ENCODE measurements at regions not wholly inside any gene's neighbourhood (a gene's known extent, or its start where the extent isn't known, plus 50 kb on each side); places are given as distances from the start of the nearest gene placed in this dataset.

DNA sequence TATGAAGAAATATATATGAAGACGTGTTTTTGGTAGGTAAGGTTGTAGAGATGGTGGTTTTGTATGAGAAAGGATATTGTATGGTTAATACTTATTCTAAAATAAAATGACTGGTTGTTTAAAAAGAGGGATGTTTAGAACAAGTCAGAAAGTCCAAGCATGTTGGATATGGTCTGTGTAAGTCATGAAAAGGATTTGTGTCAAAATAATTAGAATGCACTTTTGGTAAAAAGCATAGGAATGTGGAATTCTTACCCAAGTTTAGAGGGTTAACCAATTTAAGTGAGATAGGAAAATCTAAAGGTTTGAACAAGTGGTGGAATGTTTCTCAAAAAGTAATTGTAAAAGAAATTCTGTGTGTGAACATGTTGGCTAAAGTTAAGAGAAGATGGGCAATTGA is 1556.5 kb upstream of the C9orf72 start:
- 56 to 73% methylated on average over 1 of the region's 1 CpG for WGBS, 2 donors
- peaks cover 0 to 6% (median 0%) of the 10 kb centered on the region in 3 donors for H3K9me3 ChIP-seq

DNA sequence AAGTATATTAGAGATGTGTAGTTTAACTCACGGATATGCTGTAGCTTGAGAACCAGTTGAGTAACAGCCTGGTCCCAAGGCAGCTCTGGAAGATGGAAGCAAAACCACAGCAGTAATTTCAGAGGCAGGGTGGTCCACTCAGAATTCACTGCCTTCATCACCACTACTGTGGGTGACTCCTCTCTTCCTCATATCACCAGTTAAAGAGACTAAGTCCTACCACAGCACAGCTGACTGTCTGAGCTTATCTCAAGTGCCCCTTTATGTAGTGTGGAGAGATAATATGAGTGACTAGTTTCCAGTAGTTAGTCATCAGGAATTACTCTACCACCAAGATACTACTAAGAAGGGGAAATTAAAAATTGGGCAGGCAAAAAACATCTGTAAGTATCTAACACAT is 1571.2 kb upstream of the C9orf72 start:
- Histone ChIP-seq H3K27ac (no peak overlapping the region), H3K27me3 (no peaks in the 10 kb centered on the region), H3K36me3 (no peaks in the 10 kb centered on the region), H3K4me1 (no peaks in the 10 kb centered on the region), H3K9me3 (no peaks in the 10 kb centered on the region), H3K4me3 (no peak overlapping the region)
- no peak for TF ChIP-seq POLR2A (IDR thresholded peaks at IDR 0.05)
- TF ChIP-seq, protein P1, sequence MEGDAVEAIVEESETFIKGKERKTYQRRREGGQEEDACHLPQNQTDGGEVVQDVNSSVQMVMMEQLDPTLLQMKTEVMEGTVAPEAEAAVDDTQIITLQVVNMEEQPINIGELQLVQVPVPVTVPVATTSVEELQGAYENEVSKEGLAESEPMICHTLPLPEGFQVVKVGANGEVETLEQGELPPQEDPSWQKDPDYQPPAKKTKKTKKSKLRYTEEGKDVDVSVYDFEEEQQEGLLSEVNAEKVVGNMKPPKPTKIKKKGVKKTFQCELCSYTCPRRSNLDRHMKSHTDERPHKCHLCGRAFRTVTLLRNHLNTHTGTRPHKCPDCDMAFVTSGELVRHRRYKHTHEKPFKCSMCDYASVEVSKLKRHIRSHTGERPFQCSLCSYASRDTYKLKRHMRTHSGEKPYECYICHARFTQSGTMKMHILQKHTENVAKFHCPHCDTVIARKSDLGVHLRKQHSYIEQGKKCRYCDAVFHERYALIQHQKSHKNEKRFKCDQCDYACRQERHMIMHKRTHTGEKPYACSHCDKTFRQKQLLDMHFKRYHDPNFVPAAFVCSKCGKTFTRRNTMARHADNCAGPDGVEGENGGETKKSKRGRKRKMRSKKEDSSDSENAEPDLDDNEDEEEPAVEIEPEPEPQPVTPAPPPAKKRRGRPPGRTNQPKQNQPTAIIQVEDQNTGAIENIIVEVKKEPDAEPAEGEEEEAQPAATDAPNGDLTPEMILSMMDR (IDR thresholded peaks at IDR 0.05): no peak
- 82 to 87% methylated on average over 1 of the region's 1 CpG for WGBS, 2 donors
- no peak for DNase-seq
- intact Hi-C loops (cut with DNase I): no loop called here

More for the DNA sequence above, 1556.5 kb upstream of the C9orf72 start:
- Histone ChIP-seq H3K27ac (no peak overlapping the region), H3K4me1 (no peaks in the 10 kb centered on the region), H3K36me3 (no peaks in the 10 kb centered on the region), H3K4me3 (no peak overlapping the region), H3K27me3 (no peaks in the 10 kb centered on the region)
- TF ChIP-seq POLR2A (IDR thresholded peaks at IDR 0.05): no peak
- TF ChIP-seq, protein P1 (IDR thresholded peaks at IDR 0.05): no peak
- no peak for DNase-seq
- intact Hi-C loops (cut with DNase I): no loop called here

DNA sequence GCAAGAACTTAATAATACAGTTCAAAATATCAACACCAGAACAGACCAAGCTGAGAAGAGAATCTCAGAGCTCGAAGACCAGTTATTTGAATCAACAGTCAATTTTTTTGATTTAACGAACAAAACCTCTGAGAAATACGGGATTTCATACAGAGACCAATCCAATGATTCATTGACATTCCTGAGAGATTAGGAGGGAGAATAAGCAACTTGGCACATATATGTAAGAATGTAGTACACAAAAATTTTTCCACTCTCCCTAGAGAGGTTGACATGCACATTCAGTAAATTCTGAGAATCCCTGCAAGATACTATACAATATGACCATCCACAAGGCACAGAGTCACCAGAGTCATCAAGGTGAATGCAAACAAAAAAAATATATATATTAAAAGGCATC is 1577.3 kb upstream of the C9orf72 start:
- no peak overlapping the region for H3K27ac ChIP-seq
- TF ChIP-seq, protein P1 (IDR thresholded peaks at IDR 0.05): no peak
- no peak for TF ChIP-seq POLR2A (IDR thresholded peaks at IDR 0.05)
- no peaks in the 10 kb centered on the region for H3K9me3 ChIP-seq
- H3K27me3 ChIP-seq: no peaks in the 10 kb centered on the region
- no peak overlapping the region for H3K4me3 ChIP-seq
- 59 to 60% methylated on average over 3 of the region's 3 CpGs for WGBS, 2 donors
- no peaks in the 10 kb centered on the region for H3K4me1 ChIP-seq
- H3K36me3 ChIP-seq: no peaks in the 10 kb centered on the region
- DNase-seq: no peak
- intact Hi-C loops (cut with DNase I): no loop called here

DNA sequence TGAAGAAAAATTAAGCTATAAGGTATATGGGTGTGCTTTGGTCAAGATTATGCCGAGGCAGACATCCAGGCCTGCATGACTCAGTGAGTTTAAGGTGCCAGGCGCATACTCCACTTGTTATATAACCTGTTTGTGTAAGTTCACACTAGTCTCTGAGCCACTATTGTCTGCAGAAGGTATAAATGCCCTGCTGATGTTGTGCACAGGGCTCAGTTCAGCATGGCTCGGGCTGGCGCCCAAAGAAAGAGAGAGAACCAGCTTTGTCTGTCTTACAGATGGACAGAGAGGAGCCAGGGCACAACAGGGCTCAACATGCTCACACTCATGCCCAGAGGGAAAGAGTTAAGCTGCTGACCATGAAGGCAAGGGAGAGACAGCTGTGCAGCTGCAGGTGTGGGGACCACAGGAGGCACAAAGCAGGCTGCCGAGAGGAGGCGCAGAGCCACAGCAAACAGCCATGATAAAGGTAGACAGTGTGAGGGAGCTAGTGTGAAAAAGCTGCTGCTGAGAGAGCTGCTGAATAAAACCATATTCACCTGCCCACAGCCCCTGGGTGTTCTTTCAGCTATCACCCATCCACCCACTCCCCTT is 1587.6 kb upstream of the C9orf72 start:
- intact Hi-C loops (cut with DNase I): no loop called here
- 43 to 55% methylated on average over 6 of the region's 6 CpGs for WGBS, 2 donors
- DNase-seq: no peak
- Histone ChIP-seq H3K36me3 (no peaks in the 10 kb centered on the region), H3K27me3 (no peaks in the 10 kb centered on the region), H3K4me3 (no peak overlapping the region), H3K27ac (no peak overlapping the region), H3K4me1 (peaks cover 0 to 8% (median 0%) of the 10 kb centered on the region in 3 donors), H3K9me3 (no peaks in the 10 kb centered on the region)
- TF ChIP-seq POLR2A (IDR thresholded peaks at IDR 0.05): no peak
- TF ChIP-seq, protein P1 (IDR thresholded peaks at IDR 0.05): no peak

DNA sequence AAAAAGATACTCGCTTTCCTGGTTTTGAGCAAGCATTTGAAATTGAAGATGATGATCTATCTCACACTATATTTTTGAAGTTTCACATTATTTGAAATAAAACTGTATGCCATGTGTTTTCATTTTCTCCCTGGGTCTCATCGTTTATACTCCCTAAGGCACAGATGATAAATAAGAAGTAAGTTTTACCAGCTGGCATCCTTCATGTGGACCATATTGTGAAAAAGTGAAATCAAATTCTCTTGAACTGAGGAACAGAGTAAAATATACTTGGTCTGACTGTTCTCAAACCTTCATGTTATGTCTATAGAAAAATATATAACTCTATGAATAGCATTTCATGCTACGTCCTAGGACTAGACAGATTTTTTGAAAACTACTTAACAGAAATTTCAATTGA is 1600.9 kb upstream of the C9orf72 start:
- H3K9me3 ChIP-seq: no peaks in the 10 kb centered on the region
- H3K27ac ChIP-seq: no peak overlapping the region
- H3K27me3 ChIP-seq: no peaks in the 10 kb centered on the region
- TF ChIP-seq POLR2A (IDR thresholded peaks at IDR 0.05): no peak
- TF ChIP-seq, protein P1 (IDR thresholded peaks at IDR 0.05): no peak
- H3K4me3 ChIP-seq: no peak overlapping the region
- H3K4me1 ChIP-seq: no peaks in the 10 kb centered on the region
- DNase-seq: no peak
- H3K36me3 ChIP-seq: no peaks in the 10 kb centered on the region
- intact Hi-C loops (cut with DNase I): no loop called here
- 55 to 64% methylated on average over 3 of the region's 3 CpGs for WGBS, 2 donors
